AG04449 (cell line): ENCODE measurements at regions not wholly inside any gene's neighbourhood (a gene's known extent, or its start where the extent isn't known, plus 50 kb on each side); places are given as distances from the start of the nearest gene placed in this dataset.
A peak's percentile ranks its signal among the peaks of the same experiment; 100 is the strongest.

ENCODE experiments used
- CTCF ChIA-PET: fragments of 350-600 bp; formaldehyde crosslinking; extraction: SDS; loops from one replicate; lab custom pipeline; 2021; ENCODE audit warnings: antibody characterized with exemption; lab: Yijun Ruan, JAX
- POLR2A ChIA-PET: fragments of 400-600, 350-600 bp; formaldehyde crosslinking; extraction: SDS; loops from one replicate; lab custom pipeline; 2020; ENCODE audit warnings: antibody characterized with exemption, inconsistent platforms; lab: Yijun Ruan, JAX
- DNase-seq: peaks from one replicate; pipeline ENCODE4 v3.0.0-alpha.2; 2010; ENCODE audit warnings: low read depth, low spot score
- H3K4me3 ChIP-seq: 2 replicates; pipeline ENCODE4 v1.5.1; 2011; ENCODE audit warnings: low read depth, mild to moderate bottlenecking, control low read depth, low read length
- TF ChIP-seq, protein P1 (sequence below): IDR thresholded peaks from one replicate; pipeline ENCODE4 v1.5.1; 2011; ENCODE audit warnings: mild to moderate bottlenecking, moderate library complexity, low read length, control low read depth, inconsistent platforms; ENCODE audit not compliant: insufficient read depth; ENCODE audit errors: missing control alignments

DNA sequence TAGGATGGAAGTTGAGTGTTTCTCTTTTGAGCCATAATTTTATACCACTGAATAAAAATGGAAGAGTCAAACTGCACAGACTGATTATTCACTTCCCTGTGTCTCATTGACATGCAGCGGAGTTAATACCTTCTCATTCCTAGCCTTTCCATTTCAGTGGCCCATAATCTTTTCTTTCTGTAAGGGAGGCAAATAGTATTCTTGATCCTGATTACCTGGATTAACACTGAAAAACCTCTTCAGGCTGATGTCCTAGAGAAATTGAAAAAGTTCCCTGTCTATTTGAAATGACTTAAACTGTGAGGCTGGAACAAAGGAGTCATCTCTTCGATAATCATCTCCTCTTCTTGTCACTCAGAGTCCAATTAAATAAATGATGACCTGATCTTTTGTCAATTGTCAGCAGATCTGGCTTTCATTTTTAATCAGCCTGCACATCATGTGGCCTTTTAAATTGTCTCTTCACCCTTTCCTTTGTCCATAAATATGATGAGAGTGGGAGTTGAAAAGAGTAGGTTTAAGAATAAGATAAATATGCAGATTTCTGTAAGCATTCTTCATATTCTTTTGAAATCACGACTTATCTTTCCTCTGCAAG lies 713.0 kb downstream of the EPM2A start:
- no peak overlapping the region for H3K4me3 ChIP-seq
- TF ChIP-seq, protein P1, sequence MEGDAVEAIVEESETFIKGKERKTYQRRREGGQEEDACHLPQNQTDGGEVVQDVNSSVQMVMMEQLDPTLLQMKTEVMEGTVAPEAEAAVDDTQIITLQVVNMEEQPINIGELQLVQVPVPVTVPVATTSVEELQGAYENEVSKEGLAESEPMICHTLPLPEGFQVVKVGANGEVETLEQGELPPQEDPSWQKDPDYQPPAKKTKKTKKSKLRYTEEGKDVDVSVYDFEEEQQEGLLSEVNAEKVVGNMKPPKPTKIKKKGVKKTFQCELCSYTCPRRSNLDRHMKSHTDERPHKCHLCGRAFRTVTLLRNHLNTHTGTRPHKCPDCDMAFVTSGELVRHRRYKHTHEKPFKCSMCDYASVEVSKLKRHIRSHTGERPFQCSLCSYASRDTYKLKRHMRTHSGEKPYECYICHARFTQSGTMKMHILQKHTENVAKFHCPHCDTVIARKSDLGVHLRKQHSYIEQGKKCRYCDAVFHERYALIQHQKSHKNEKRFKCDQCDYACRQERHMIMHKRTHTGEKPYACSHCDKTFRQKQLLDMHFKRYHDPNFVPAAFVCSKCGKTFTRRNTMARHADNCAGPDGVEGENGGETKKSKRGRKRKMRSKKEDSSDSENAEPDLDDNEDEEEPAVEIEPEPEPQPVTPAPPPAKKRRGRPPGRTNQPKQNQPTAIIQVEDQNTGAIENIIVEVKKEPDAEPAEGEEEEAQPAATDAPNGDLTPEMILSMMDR: no peak
- ChIA-PET POLR2A (no interaction called here), CTCF (no interaction called here)
- DNase-seq: no peak

DNA sequence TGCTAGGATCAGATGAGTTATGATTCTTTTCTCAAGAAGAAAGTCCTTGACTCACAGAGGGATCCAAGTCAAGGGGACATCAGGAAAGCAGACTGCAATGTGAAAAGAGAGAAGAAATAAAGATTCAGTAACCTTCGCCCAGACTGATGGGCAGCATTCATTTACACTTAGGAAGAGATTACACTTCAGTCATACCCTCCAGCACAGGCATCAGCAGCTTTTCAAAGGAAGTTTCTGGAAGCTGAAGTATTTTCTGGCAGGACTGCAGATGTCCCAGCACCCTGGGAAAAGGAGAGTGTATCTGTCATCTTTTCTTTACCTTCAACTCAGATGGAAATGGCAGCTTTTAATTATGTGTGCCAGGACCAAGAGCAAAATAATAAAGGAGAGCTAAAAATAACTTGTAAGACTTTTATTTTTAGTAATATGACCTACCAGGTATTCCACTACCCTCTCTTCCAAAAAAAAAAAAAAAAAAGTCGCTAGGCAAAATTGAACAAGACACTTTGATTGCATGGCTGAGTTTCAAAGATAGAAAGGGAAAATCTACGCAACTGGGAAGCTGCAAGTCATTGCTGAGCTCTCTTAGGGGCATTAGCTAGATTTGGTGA lies 712.1 kb downstream of the EPM2A start:
- no peak overlapping the region for H3K4me3 ChIP-seq
- TF ChIP-seq, protein P1: no peak
- no peak for DNase-seq
- ChIA-PET POLR2A (no interaction called here), CTCF (no interaction called here)

DNA sequence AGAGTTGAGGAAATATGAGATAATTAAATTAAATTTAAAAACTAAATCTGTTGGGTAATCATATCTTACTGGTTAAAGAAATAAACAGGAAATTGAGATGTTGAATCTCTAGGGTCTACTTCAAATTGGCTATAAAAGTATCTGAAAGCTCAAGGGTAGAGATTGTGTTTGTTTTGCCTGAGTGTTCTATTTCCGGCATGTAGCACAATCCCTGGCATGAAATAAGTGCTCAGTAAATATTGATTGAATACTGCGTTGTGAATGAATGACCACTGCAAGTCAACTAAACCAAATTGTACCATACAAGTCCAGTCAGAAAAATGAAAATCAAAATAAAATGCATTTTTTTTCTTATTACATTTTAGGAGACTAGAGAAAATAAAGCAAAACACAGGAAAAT lies 709.8 kb downstream of the EPM2A start:
- TF ChIP-seq, protein P1: no peak
- POLR2A ChIA-PET: no interaction called here
- H3K4me3 ChIP-seq: no peak overlapping the region
- CTCF ChIA-PET: interaction anchor here (1.2 to 3.5 kb wide), 2 partner anchors 10 to 441 kb away, joined by 5 to 20 read pairs; no protein-coding TSS in a partner anchor
- DNase-seq: no peak

DNA sequence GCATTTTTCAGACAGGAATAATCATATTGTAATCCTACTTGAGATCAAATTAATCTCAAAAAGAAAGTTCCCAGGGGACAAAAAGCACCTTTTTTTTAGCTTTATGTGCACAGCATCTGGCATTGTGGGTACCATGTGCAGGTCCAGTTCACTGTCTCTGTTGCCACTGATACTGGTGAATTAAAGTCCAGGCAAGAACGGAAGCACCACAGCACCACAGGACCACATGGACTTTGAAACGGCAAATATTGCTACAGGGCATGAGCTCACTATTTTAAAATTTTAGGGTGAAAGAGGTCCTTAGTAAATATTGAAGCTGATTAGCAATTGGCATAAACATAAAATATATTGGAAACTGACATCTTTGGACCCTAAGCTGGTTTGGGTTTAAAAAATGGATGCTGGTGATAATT lies 709.0 kb downstream of the EPM2A start:
- H3K4me3 ChIP-seq: no peak overlapping the region
- TF ChIP-seq, protein P1: no peak
- CTCF ChIA-PET: interaction anchor here (1.2 to 3.5 kb wide), 6 partner anchors 9 to 442 kb away, joined by 3 to 20 read pairs (median 4); no protein-coding TSS in a partner anchor
- POLR2A ChIA-PET: no interaction called here
- no peak for DNase-seq

DNA sequence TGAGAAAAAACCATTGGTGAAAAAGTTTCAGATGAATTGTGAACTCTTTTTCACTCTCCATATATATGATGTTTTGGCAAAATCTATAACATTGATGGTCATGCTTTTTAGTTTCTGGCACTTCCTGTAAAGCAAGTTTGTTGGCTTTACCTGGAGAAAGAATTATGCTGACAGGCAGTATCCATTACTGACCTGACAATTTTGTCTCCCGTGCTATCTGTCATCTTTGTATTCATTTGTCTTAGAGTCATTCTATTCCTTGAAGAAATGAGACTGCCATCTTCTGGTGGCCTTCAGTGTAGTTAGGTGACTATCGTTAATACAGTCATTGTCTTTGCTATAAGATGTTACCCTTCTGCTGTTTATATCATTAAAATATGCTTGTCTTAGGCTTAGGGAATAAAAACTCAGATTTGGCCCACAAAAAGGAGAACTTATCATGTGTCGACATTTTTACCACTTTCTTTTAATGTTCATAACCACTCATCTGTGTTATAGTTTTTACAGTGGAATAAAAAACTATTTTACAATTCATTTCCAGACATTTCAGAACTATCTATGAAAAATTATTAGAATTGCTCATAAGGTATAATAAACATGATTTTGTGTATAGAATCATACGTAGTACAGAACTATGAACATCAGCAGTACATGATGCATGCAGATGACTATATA lies 707.0 kb downstream of the EPM2A start:
- H3K4me3 ChIP-seq: no peak overlapping the region
- POLR2A ChIA-PET: no interaction called here
- CTCF ChIA-PET: interaction anchor here (0.6 to 3.5 kb wide), 14 partner anchors 9 to 447 kb away, joined by 3 to 20 read pairs (median 4); no protein-coding TSS in a partner anchor
- TF ChIP-seq, protein P1: peak; percentile 42
- DNase-seq: no peak

DNA sequence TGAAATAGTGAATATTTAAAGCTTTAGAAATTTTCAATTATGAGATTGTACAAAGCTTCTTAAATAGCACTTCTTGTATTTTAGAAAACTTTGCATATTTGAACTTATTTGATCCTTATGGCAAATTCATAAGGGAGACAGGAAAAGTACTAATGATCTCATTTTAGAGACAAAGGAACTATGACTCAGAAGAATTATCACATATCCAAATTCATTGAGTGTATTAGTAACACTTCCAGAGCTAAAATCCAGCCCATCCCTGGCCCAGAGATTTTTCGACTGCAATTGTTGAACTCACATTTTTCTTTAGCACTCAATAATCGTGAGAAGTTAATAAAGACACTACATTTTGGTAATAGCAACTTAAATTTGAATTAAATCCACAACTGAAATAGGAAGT lies 704.3 kb downstream of the EPM2A start:
- TF ChIP-seq, protein P1: no peak
- POLR2A ChIA-PET: no interaction called here
- DNase-seq: no peak
- CTCF ChIA-PET: interaction anchor here (1.2 to 1.5 kb wide), 2 partner anchors 28 to 447 kb away, joined by 3 to 5 read pairs; no protein-coding TSS in a partner anchor
- no peak overlapping the region for H3K4me3 ChIP-seq
